ENCODE measurements at regions not wholly inside any gene's neighbourhood (a gene's known extent, or its start where the extent isn't known, plus 50 kb on each side); places are given as distances from the start of the nearest gene placed in this dataset.
A peak's percentile ranks its signal among the peaks of the same experiment; 100 is the strongest.

GRCh38 chr15:57823325-57823882 is 116.9 kb downstream of the POLR2M start:
- DNase-seq (ENCODE audit: low read depth in 2 of 2): no peak

GRCh38 chr15:57824186-57824585 is 117.7 kb downstream of the POLR2M start:
- DNase-seq (ENCODE audit: low read depth in 2 of 2): no peak

GRCh38 chr15:57827021-57827420 is 120.5 kb downstream of the POLR2M start:
- no peak for DNase-seq (ENCODE audit: low read depth in 2 of 2)

- no peak for DNase-seq (ENCODE audit: low read depth in 2 of 2)
Measured at GRCh38 chr15:57827971-57828370, 121.5 kb downstream of the POLR2M start.

GRCh38 chr15:57832183-57832582 is 125.7 kb downstream of the POLR2M start:
- DNase-seq (ENCODE audit: low read depth in 2 of 2): no peak

- DNase-seq (ENCODE audit: low read depth in 2 of 2): no peak
Measured at GRCh38 chr15:57835119-57835518, 128.6 kb downstream of the POLR2M start.

- no peak for DNase-seq (ENCODE audit: low read depth in 2 of 2)
Measured at GRCh38 chr15:57849317-57849716, 142.8 kb downstream of the POLR2M start.

GRCh38 chr15:57854531-57854930 is 148.0 kb downstream of the POLR2M start:
- DNase-seq (ENCODE audit: low read depth in 2 of 2): no peak

- no peak for DNase-seq (ENCODE audit: low read depth in 2 of 2)
Measured at GRCh38 chr15:57857871-57858270, 151.4 kb downstream of the POLR2M start.

- DNase-seq (ENCODE audit: low read depth in 2 of 2): no peak
Measured at GRCh38 chr15:57859130-57859685, 152.7 kb downstream of the POLR2M start.

- peak in 1 of 2 donors; percentile 16 for DNase-seq (ENCODE audit: low read depth in 2 of 2)
Measured at GRCh38 chr15:57861034-57861638, 154.6 kb downstream of the POLR2M start.

GRCh38 chr15:57861815-57862586 is 155.5 kb downstream of the POLR2M start:
- no peak for DNase-seq (ENCODE audit: low read depth in 2 of 2)

- DNase-seq (ENCODE audit: low read depth in 2 of 2): no peak
Measured at GRCh38 chr15:57862761-57863160, 156.2 kb downstream of the POLR2M start.

- DNase-seq (ENCODE audit: low read depth in 2 of 2): no peak
Measured at GRCh38 chr15:57865294-57865693, 158.8 kb downstream of the POLR2M start.

- DNase-seq (ENCODE audit: low read depth in 2 of 2): peak; percentile 38 to 46
Measured at GRCh38 chr15:57866149-57866736, 159.7 kb downstream of the POLR2M start.

- no peak for DNase-seq (ENCODE audit: low read depth in 2 of 2)
Measured at GRCh38 chr15:57867970-57868798, 161.7 kb downstream of the POLR2M start.

GRCh38 chr15:57870667-57871066 is 164.2 kb downstream of the POLR2M start:
- DNase-seq (ENCODE audit: low read depth in 2 of 2): no peak

GRCh38 chr15:57872281-57873030 is 165.9 kb downstream of the POLR2M start:
- no peak for DNase-seq (ENCODE audit: low read depth in 2 of 2)

GRCh38 chr15:57873564-57874209 is 167.2 kb downstream of the POLR2M start:
- no peak for DNase-seq (ENCODE audit: low read depth in 2 of 2)

GRCh38 chr15:57875347-57875746 is 168.8 kb downstream of the POLR2M start:
- no peak for DNase-seq (ENCODE audit: low read depth in 2 of 2)

Data from stimulated activated CD4-positive, alpha-beta T cell treated with anti-CD3 and anti-CD28 coated beads, Interleukin-4, amount 100 ng/mL, for 48 hours (primary cell).